Neural progenitor cell (in vitro differentiated cells): ENCODE measurements at regions not wholly inside any gene's neighbourhood (a gene's known extent, or its start where the extent isn't known, plus 50 kb on each side); places are given as distances from the start of the nearest gene placed in this dataset.
"Not testable (repeated sequence)": the region's sequence is repeated elsewhere in the genome, so short reads cannot be mapped to it uniquely, and the experiment has no call there.

Source experiments
- DNase-seq: peaks from one replicate; pipeline ENCODE4 v3.0.0-alpha.2; 2016; ENCODE audit warnings: low spot score
- H2AFZ ChIP-seq: fragments of 200-600 bp; sonication (generic); replicated peaks from 2 replicates; pipeline ENCODE4 v1.6.1; 2016; ENCODE audit warnings: antibody characterized with exemption
- H3F3A ChIP-seq: fragments of 200-600 bp; sonication (generic); 2 replicates; pipeline ENCODE4 v1.6.1; 2016; ENCODE audit warnings: antibody characterized with exemption, low read depth
- H3K27ac ChIP-seq: fragments of 200-600 bp; sonication (generic); 2 replicates; pipeline ENCODE4 v1.5.1; 2016; ENCODE audit warnings: mild to moderate bottlenecking
- H3K27me3 ChIP-seq: fragments of 200-600 bp; sonication (generic); 2 replicates; pipeline ENCODE4 v1.6.1; 2016; ENCODE audit warnings: mild to moderate bottlenecking, moderate library complexity
- H3K36me3 ChIP-seq: fragments of 200-600 bp; sonication (generic); 2 replicates; pipeline ENCODE4 v1.5.1; 2016
- H3K4me1 ChIP-seq: fragments of 200-600 bp; sonication (generic); 2 replicates; pipeline ENCODE4 v1.6.1; 2016; ENCODE audit warnings: mixed run types
- H3K4me2 ChIP-seq: fragments of 200-600 bp; sonication (generic); 2 replicates; pipeline ENCODE4 v1.6.1; 2016
- H3K4me3 ChIP-seq: fragments of 200-600 bp; sonication (generic); 2 replicates; pipeline ENCODE4 v1.5.1; 2016
- H3K79me2 ChIP-seq: fragments of 200-600 bp; sonication (generic); 2 replicates; pipeline ENCODE4 v1.6.1; 2016; ENCODE audit warnings: low read depth
- H3K9ac ChIP-seq: fragments of 200-600 bp; sonication (generic); 2 replicates; pipeline ENCODE4 v1.6.1; 2016
- H3K9me3 ChIP-seq: fragments of 200-600 bp; sonication (generic); 2 replicates; pipeline ENCODE4 v1.5.1; 2016; ENCODE audit warnings: low read depth
- H4K20me1 ChIP-seq: fragments of 200-600 bp; sonication (generic); 2 replicates; pipeline ENCODE4 v1.6.1; 2016; ENCODE audit warnings: low read depth
- H3K27ac Mint-ChIP-seq: 3 replicates; pipeline ENCODE4 v1.8.0; 2021; ENCODE audit warnings: mixed read lengths
- H3K27me3 Mint-ChIP-seq: 2 replicates; pipeline ENCODE4 v1.8.0; 2022; ENCODE audit warnings: low read depth, mild to moderate bottlenecking, inconsistent platforms, moderate library complexity, mixed read lengths; ENCODE audit not compliant: insufficient read depth
- H3K36me3 Mint-ChIP-seq: 3 replicates; pipeline ENCODE4 v1.8.0; 2021; ENCODE audit warnings: mixed read lengths
- H3K4me1 Mint-ChIP-seq: 3 replicates; pipeline ENCODE4 v1.8.0; 2021; ENCODE audit warnings: mixed read lengths
- H3K4me3 Mint-ChIP-seq: 3 replicates; pipeline ENCODE4 v1.8.0; 2021; ENCODE audit warnings: mild to moderate bottlenecking, moderate library complexity, mixed read lengths
- H3K9me3 Mint-ChIP-seq: 3 replicates; pipeline ENCODE4 v1.8.0; 2020; ENCODE audit warnings: mixed read lengths
- EZH2 ChIP-seq: fragments of 200-600 bp; sonication (generic); IDR thresholded peaks from 2 replicates; pipeline ENCODE4 v1.6.1; 2017; ENCODE audit warnings: antibody characterized with exemption, mild to moderate bottlenecking, moderate library complexity
- EZH2phosphoT487 ChIP-seq: fragments of 200-600 bp; sonication (generic); IDR thresholded peaks from 2 replicates; pipeline ENCODE4 v1.6.1; 2017; ENCODE audit warnings: antibody characterized with exemption
- TF ChIP-seq, protein P1 (sequence below): fragments of 200-600 bp; sonication (generic); IDR thresholded peaks from 2 replicates; pipeline ENCODE4 v1.5.1; 2017; ENCODE audit warnings: antibody characterized with exemption, mild to moderate bottlenecking

DNA sequence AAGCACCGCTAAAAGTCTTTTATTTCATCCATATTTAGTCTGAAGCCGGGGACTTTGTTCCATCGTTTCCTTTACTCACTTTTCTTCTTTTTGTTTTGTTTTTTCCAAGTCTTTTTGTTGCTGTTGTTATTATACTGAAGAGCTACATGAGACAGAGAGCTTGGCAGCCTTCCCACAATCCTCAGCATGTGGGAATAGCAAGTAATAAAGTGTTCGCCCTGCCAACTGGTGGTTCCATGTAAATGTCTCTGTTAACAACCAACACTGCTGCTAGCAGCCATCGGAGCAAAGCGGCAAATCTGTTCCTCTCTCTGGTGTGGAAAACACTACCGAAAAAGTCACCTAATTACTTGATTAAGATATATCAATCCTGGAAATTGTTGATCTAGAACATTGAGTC, 437.8 kb upstream of the ID4 start:
- peaks cover 3% of the 10 kb centered on the region for H3K27me3 Mint-ChIP-seq
- peaks cover 18% of the 10 kb centered on the region for H3K9me3 Mint-ChIP-seq
- TF ChIP-seq, protein P1, sequence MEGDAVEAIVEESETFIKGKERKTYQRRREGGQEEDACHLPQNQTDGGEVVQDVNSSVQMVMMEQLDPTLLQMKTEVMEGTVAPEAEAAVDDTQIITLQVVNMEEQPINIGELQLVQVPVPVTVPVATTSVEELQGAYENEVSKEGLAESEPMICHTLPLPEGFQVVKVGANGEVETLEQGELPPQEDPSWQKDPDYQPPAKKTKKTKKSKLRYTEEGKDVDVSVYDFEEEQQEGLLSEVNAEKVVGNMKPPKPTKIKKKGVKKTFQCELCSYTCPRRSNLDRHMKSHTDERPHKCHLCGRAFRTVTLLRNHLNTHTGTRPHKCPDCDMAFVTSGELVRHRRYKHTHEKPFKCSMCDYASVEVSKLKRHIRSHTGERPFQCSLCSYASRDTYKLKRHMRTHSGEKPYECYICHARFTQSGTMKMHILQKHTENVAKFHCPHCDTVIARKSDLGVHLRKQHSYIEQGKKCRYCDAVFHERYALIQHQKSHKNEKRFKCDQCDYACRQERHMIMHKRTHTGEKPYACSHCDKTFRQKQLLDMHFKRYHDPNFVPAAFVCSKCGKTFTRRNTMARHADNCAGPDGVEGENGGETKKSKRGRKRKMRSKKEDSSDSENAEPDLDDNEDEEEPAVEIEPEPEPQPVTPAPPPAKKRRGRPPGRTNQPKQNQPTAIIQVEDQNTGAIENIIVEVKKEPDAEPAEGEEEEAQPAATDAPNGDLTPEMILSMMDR, result no peak
- TF ChIP-seq EZH2phosphoT487, result no peak
- H3K4me3 ChIP-seq, result no peak overlapping the region
- H3K27ac ChIP-seq, result no peak overlapping the region
- H3K9me3 ChIP-seq, result no peaks in the 10 kb centered on the region
- no peaks in the 10 kb centered on the region for H3F3A ChIP-seq
- H3K4me3 Mint-ChIP-seq, result no peak overlapping the region
- DNase-seq, result no peak
- H3K27me3 ChIP-seq, result no peaks in the 10 kb centered on the region
- H3K9ac ChIP-seq, result no peak overlapping the region
- no peak overlapping the region for H3K27ac Mint-ChIP-seq
- no peaks in the 10 kb centered on the region for H3K4me1 Mint-ChIP-seq
- no peaks in the 10 kb centered on the region for H3K4me1 ChIP-seq
- H3K36me3 Mint-ChIP-seq, result no peaks in the 10 kb centered on the region
- no peak overlapping the region for H3K4me2 ChIP-seq
- no peak overlapping the region for H2AFZ ChIP-seq
- no peaks in the 10 kb centered on the region for H3K36me3 ChIP-seq
- no peaks in the 10 kb centered on the region for H4K20me1 ChIP-seq
- no peaks in the 10 kb centered on the region for H3K79me2 ChIP-seq

- H3K27me3 ChIP-seq, DNase-seq, H3K4me2 ChIP-seq, H4K20me1 ChIP-seq, H3K4me3 ChIP-seq, H3K79me2 ChIP-seq, H3K27ac Mint-ChIP-seq, H3K4me1 ChIP-seq, H3K9ac ChIP-seq, H3K36me3 ChIP-seq, H3K36me3 Mint-ChIP-seq, H3K9me3 ChIP-seq, H2AFZ ChIP-seq, H3K4me1 Mint-ChIP-seq, H3K27me3 Mint-ChIP-seq, H3F3A ChIP-seq, H3K4me3 Mint-ChIP-seq, H3K27ac ChIP-seq: not testable (repeated sequence)
- peaks cover 45% of the 10 kb centered on the region for H3K9me3 Mint-ChIP-seq
Measured at GRCh38 chr6:19404884-19405283, 432.3 kb upstream of the ID4 start.

GRCh38 chr6:19408331-19408730, 428.8 kb upstream of the ID4 start:
- Histone ChIP-seq H3K27ac (no peak overlapping the region), H3K36me3 (no peaks in the 10 kb centered on the region), H3K9ac (no peak overlapping the region), H4K20me1 (no peaks in the 10 kb centered on the region), H3K9me3 (no peaks in the 10 kb centered on the region), H3K4me3 (no peak overlapping the region), H3K27me3 (no peaks in the 10 kb centered on the region), H3K79me2 (no peaks in the 10 kb centered on the region), H2AFZ (no peak overlapping the region), H3F3A (no peaks in the 10 kb centered on the region), H3K4me1 (no peaks in the 10 kb centered on the region), H3K4me2 (no peak overlapping the region)
- H3K4me3 Mint-ChIP-seq, result no peak overlapping the region
- no peaks in the 10 kb centered on the region for H3K4me1 Mint-ChIP-seq
- peaks cover 4% of the 10 kb centered on the region for H3K27me3 Mint-ChIP-seq
- no peak overlapping the region for H3K27ac Mint-ChIP-seq
- no peak for TF ChIP-seq EZH2phosphoT487
- no peak for TF ChIP-seq EZH2
- TF ChIP-seq, protein P1, result no peak
- DNase-seq, result no peak
- peaks cover 7% of the 10 kb centered on the region for H3K36me3 Mint-ChIP-seq
- peaks cover 35% of the 10 kb centered on the region for H3K9me3 Mint-ChIP-seq

GRCh38 chr6:19410481-19410880, 426.7 kb upstream of the ID4 start:
- no peaks in the 10 kb centered on the region for H3K79me2 ChIP-seq
- H3K4me1 ChIP-seq, result no peaks in the 10 kb centered on the region
- no peak overlapping the region for H3K27ac ChIP-seq
- H3K4me2 ChIP-seq, result no peak overlapping the region
- Mint-ChIP-seq H3K27me3 (no peaks in the 10 kb centered on the region), H3K9me3 (peaks cover 20% of the 10 kb centered on the region), H3K36me3 (peaks cover 2% of the 10 kb centered on the region), H3K27ac (no peak overlapping the region), H3K4me3 (no peak overlapping the region), H3K4me1 (no peaks in the 10 kb centered on the region)
- H3K36me3 ChIP-seq, result no peaks in the 10 kb centered on the region
- H3K9ac ChIP-seq, result no peak overlapping the region
- H4K20me1 ChIP-seq, result no peaks in the 10 kb centered on the region
- DNase-seq, result no peak
- TF ChIP-seq EZH2 (no peak), EZH2phosphoT487 (no peak)
- TF ChIP-seq, protein P1, result no peak
- no peaks in the 10 kb centered on the region for H3F3A ChIP-seq
- no peaks in the 10 kb centered on the region for H3K9me3 ChIP-seq
- no peak overlapping the region for H3K4me3 ChIP-seq
- H2AFZ ChIP-seq, result no peak overlapping the region
- no peaks in the 10 kb centered on the region for H3K27me3 ChIP-seq
